LNCAP (cell line): ENCODE measurements at regions not wholly inside any gene's neighbourhood (a gene's known extent, or its start where the extent isn't known, plus 50 kb on each side); places are given as distances from the start of the nearest gene placed in this dataset.

Experiments
- TF ChIP-seq, protein P1 (sequence below): fragments of 450-650 bp; IDR thresholded peaks from 2 replicates; pipeline ENCODE4 v1.5.1; 2017; ENCODE audit warnings: mild to moderate bottlenecking

DNA sequence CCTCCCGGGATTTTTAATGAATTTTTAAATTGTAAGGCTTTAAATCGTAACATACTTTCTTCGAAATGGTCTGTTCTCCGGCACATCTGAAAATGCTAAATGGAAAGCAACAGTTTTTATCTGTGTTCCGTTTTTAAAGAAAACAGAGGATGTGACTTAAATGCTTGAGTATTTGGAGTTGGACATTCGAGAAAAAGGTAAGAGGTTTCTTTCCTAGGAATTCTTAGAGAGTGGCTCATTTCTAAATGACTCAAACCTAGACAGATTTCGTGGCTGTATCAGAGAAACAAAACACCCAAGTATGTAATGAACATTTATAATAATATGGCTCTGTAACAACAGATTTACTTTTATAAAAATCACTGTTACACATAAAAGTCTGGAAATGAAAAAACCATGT is 177.6 kb upstream of the CCDC68 start:
- TF ChIP-seq, protein P1, sequence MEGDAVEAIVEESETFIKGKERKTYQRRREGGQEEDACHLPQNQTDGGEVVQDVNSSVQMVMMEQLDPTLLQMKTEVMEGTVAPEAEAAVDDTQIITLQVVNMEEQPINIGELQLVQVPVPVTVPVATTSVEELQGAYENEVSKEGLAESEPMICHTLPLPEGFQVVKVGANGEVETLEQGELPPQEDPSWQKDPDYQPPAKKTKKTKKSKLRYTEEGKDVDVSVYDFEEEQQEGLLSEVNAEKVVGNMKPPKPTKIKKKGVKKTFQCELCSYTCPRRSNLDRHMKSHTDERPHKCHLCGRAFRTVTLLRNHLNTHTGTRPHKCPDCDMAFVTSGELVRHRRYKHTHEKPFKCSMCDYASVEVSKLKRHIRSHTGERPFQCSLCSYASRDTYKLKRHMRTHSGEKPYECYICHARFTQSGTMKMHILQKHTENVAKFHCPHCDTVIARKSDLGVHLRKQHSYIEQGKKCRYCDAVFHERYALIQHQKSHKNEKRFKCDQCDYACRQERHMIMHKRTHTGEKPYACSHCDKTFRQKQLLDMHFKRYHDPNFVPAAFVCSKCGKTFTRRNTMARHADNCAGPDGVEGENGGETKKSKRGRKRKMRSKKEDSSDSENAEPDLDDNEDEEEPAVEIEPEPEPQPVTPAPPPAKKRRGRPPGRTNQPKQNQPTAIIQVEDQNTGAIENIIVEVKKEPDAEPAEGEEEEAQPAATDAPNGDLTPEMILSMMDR: no peak

GRCh38 chr18:55136258-55136657 is 177.0 kb upstream of the CCDC68 start:
- TF ChIP-seq, protein P1: no peak

- TF ChIP-seq, protein P1: no peak
Measured at GRCh38 chr18:55133378-55133777, 174.1 kb upstream of the CCDC68 start.

DNA sequence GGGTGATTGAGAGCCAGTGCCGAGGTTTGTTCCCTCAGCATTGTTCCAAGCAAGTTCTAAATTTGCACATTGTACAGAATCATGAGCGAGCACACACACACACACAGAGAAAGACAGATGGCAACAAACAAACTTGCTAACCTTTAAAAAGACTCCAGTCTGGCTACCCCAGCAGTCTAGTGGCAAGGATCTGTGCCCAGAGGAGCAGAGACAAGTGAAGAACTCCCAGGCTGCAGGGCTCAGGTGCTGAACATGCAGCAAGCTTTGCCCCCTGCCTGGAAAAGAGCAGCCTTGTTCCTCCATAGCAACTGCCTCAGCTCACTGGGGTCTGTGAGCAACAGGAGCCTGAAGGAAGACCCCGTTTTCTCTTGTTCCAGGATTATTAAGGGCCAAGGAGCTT is 169.2 kb upstream of the CCDC68 start:
- TF ChIP-seq, protein P1: no peak

- TF ChIP-seq, protein P1: no peak
Measured at GRCh38 chr18:55124078-55124763, 165.0 kb upstream of the CCDC68 start.

DNA sequence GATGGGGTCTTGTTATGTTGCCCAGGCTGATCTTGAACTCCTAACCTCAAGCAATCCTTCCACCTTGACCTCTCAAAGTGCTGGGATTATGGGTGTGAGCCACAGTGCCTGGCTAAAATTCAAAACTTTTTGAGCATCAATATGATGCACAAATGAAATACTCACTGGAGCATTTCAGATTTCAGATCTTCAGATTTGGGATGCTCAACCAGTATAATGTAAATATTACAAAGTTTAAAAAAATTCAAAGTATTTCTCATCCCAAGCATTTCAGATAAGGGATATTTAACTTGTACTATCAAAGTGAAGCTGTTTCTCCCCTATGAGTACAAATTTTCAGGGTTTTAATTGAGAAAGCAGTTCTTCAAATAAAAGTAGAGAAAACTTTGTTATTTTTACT is 164.1 kb upstream of the CCDC68 start:
- TF ChIP-seq, protein P1: no peak

- TF ChIP-seq, protein P1: no peak
Measured at GRCh38 chr18:55121397-55122170, 162.3 kb upstream of the CCDC68 start.
